Sigmoid colon (tissue), 6 donors: ENCODE measurements at regions not wholly inside any gene's neighbourhood (a gene's known extent, or its start where the extent isn't known, plus 50 kb on each side); places are given as distances from the start of the nearest gene placed in this dataset.

ENCODE experiments used
- DNase-seq: peaks from one replicate; pipeline ENCODE4 v3.0.0-alpha.2; 2019
- H3K27ac ChIP-seq, 4 donors: fragments of 200-600 bp; sonication (generic); one replicate each; pipeline ENCODE4 v1.5.1; 2016 to 2019; ENCODE audit warnings: mild to moderate bottlenecking in 1 of 4
- H3K27me3 ChIP-seq, 3 donors: fragments of 200-600 bp; sonication (generic); one replicate each; pipeline ENCODE4 v1.5.1; 2019; ENCODE audit warnings: mild to moderate bottlenecking in 1 of 3
- H3K36me3 ChIP-seq, 4 donors: fragments of 200-600 bp; sonication (generic); one replicate each; pipeline ENCODE4 v1.5.1; 2016 to 2019
- H3K4me1 ChIP-seq, 4 donors: fragments of 200-600 bp; sonication (generic); one replicate each; pipeline ENCODE4 v1.5.1; 2017 to 2019
- H3K4me3 ChIP-seq, 4 donors: fragments of 200-600 bp; sonication (generic); one replicate each; pipeline ENCODE4 v1.5.1; 2017 to 2019; ENCODE audit warnings: mild to moderate bottlenecking in 2 of 4, moderate library complexity in 1 of 4
- H3K9me3 ChIP-seq, 4 donors: fragments of 200-600 bp in 3 of 4; sonication (generic) in 3 of 4; one replicate each; pipeline versions ENCODE4 v1.5.1 to v1.6.1; 2013 to 2019
- CTCF ChIP-seq, 4 experiments: fragments of 450-650 bp in 3 of 4; fragments of 200-600 bp in 1 of 4; IDR thresholded peaks; one replicate each; pipeline ENCODE4 v1.5.1; 2016 to 2019; ENCODE audit warnings: antibody characterized with exemption in 4 of 4, mild to moderate bottlenecking in 3 of 4, moderate library complexity in 2 of 4
- EP300 ChIP-seq, 4 donors: sonication (generic); formaldehyde crosslinking; IDR thresholded peaks; one replicate each; pipeline ENCODE4 v1.6.1; 2017; ENCODE audit warnings: antibody characterized with exemption in 4 of 4
- POLR2A ChIP-seq, 2 donors: fragments of 450-650 bp; IDR thresholded peaks; one replicate each; pipeline ENCODE4 v1.6.1; 2016; ENCODE audit warnings: antibody characterized with exemption in 2 of 2, mild to moderate bottlenecking in 2 of 2, moderate library complexity in 2 of 2
- POLR2AphosphoS5 ChIP-seq, 4 donors: sonication (generic); formaldehyde crosslinking; IDR thresholded peaks; one replicate each; pipeline ENCODE4 v1.6.1; 2017; ENCODE audit warnings: antibody characterized with exemption in 4 of 4
- WGBS, 2 donors: extraction: QIAGEN DNeasy Blood & Tissue Kit; methylation state at CpG; one replicate each; pipeline ENCODE4 v1.1.7; 2013; 5-methylcytosine and 5-hydroxymethylcytosine counted together
- intact Hi-C: fragments of 100-400 bp; cut with DNase I; formaldehyde crosslinking; loops from one replicate; pipeline ENCODE4 v1.15.1; 2023
- donor health status: healthy with polysubstance abuse.
- donor health status: healthy.

DNA sequence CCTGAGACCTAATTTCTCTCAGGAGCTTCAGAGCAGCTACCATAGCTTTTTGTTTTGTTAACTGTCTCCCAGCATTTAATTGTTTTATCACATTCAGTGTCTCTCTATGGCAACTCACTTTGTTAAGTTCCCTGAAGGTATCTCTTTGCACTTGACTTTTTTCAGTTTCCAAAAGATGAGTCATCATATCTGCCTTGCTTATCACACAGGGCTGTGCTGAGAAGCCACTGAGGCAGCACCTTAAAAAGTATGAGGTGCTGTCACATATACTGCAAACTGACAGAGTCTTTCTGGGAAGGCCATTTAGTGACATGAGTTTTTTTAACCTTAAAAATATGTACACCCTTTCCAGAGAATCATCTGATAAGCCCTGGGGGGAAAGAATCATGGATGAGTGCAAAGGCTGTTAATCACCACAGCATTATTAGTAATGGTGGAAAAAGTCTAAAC, 56.8 kb downstream of the PPP1R3C start:
- Histone ChIP-seq H3K27ac (peak overlapping the region in 3 of 4 donors; percentile 23 to 69 (median 60)), H3K4me3 (no peak overlapping the region), H3K36me3 (no peaks in the 10 kb centered on the region), H3K27me3 (no peaks in the 10 kb centered on the region), H3K9me3 (no peaks in the 10 kb centered on the region), H3K4me1 (peaks cover 0 to 37% (median 31%) of the 10 kb centered on the region in 4 donors)
- DNase-seq: no peak
- TF ChIP-seq POLR2A (IDR thresholded peaks at IDR 0.05) (no peak), POLR2AphosphoS5 (IDR thresholded peaks at IDR 0.05) (no peak), EP300 (IDR thresholded peaks at IDR 0.05) (no peak), CTCF (IDR thresholded peaks at IDR 0.05) (no peak)
- intact Hi-C loops: loop anchor here (10.0 kb wide), 1 partner anchor 81 kb away; no protein-coding TSS in a partner anchor

- H3K36me3 ChIP-seq: no peaks in the 10 kb centered on the region
- H3K27ac ChIP-seq: peak overlapping the region in 3 of 4 donors; percentile 23 to 69 (median 60)
- intact Hi-C loops: loop anchor here (10.0 kb wide), 1 partner anchor 80 kb away; no protein-coding TSS in a partner anchor
- WGBS, 2 donors: 77 to 85% methylated on average over 7 of the region's 7 CpGs
- DNase-seq: no peak
- no peak for TF ChIP-seq POLR2A (IDR thresholded peaks at IDR 0.05)
- no peak for TF ChIP-seq CTCF (IDR thresholded peaks at IDR 0.05)
- peak in 3 of 4 donors; percentile 23 to 56 (median 55) for TF ChIP-seq POLR2AphosphoS5 (IDR thresholded peaks at IDR 0.05)
- H3K4me1 ChIP-seq: peaks cover 0 to 38% (median 33%) of the 10 kb centered on the region in 4 donors
- no peak overlapping the region for H3K4me3 ChIP-seq
- H3K9me3 ChIP-seq: no peaks in the 10 kb centered on the region
- H3K27me3 ChIP-seq: no peaks in the 10 kb centered on the region
Observed at GRCh38 chr10:91575044-91575610, 57.7 kb downstream of the PPP1R3C start.

- Histone ChIP-seq H3K9me3 (no peaks in the 10 kb centered on the region), H3K36me3 (no peaks in the 10 kb centered on the region), H3K4me3 (no peak overlapping the region), H3K27me3 (no peaks in the 10 kb centered on the region), H3K27ac (peak overlapping the region in 3 of 4 donors; percentile 44 to 69 (median 60)), H3K4me1 (peaks cover 0 to 35% (median 26%) of the 10 kb centered on the region in 4 donors)
- 92 to 97% methylated on average over 8 of the region's 8 CpGs for WGBS, 2 donors
- TF ChIP-seq EP300 (IDR thresholded peaks at IDR 0.05) (no peak), POLR2AphosphoS5 (IDR thresholded peaks at IDR 0.05) (no peak), CTCF (IDR thresholded peaks at IDR 0.05) (no peak), POLR2A (IDR thresholded peaks at IDR 0.05) (no peak)
- intact Hi-C loops: loop anchor here (10.0 kb wide), 1 partner anchor 79 kb away; no protein-coding TSS in a partner anchor
- DNase-seq: no peak
Observed at GRCh38 chr10:91574236-91574635, 58.6 kb downstream of the PPP1R3C start.

- Histone ChIP-seq H3K4me3 (no peak overlapping the region), H3K9me3 (no peaks in the 10 kb centered on the region), H3K36me3 (no peaks in the 10 kb centered on the region), H3K27ac (no peak overlapping the region), H3K27me3 (no peaks in the 10 kb centered on the region), H3K4me1 (peaks cover 0 to 26% (median 17%) of the 10 kb centered on the region in 4 donors)
- WGBS, 2 donors: 94 to 97% methylated on average over 3 of the region's 3 CpGs
- intact Hi-C loops: loop anchor here (10.0 kb wide), 1 partner anchor 79 kb away; no protein-coding TSS in a partner anchor
- no peak for DNase-seq
- TF ChIP-seq EP300 (IDR thresholded peaks at IDR 0.05) (no peak), POLR2A (IDR thresholded peaks at IDR 0.05) (no peak), CTCF (IDR thresholded peaks at IDR 0.05) (no peak), POLR2AphosphoS5 (IDR thresholded peaks at IDR 0.05) (no peak)
Observed at GRCh38 chr10:91573320-91573719, 59.6 kb downstream of the PPP1R3C start.
